Left forelimb (tissue), 1 donor: ENCODE measurements at regions not wholly inside any gene's neighbourhood (a gene's known extent, or its start where the extent isn't known, plus 50 kb on each side); places are given as distances from the start of the nearest gene placed in this dataset.

Experiments used
- DNase-seq: peaks from one replicate; pipeline ENCODE4 v3.0.0-alpha.2; 2018; ENCODE audit warnings: low spot score

- no peak for DNase-seq
Measured at GRCh38 chr12:111196532-111196931, 172.4 kb downstream of the PHETA1 start.

- DNase-seq = no peak
Measured at GRCh38 chr12:111195316-111195715, 173.6 kb downstream of the PHETA1 start.

GRCh38 chr12:111194703-111195051 is 174.2 kb downstream of the PHETA1 start:
- DNase-seq = no peak

GRCh38 chr12:111193977-111194702 is 174.8 kb downstream of the PHETA1 start:
- no peak for DNase-seq

- DNase-seq = no peak
Measured at GRCh38 chr12:111193496-111193895, 175.4 kb downstream of the PHETA1 start.

DNA sequence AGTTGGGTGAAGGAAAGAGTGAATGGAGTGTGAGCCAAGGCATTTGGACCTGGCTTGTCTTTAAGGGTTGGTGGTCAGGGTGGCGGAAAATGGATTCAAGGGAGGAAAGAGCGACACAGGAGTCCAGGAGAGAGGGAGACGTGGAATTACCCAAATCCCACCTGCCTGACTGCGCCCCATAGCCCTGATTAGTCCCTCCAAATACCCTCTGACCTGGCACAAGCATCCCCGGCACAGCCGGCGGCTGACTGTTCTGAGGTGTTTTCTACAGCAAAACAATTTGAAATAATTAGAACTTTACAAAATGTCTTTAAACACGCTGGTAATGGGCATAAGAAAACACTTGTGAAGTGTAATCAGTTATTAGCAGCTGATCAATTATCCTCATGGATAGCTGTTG is 175.8 kb downstream of the PHETA1 start:
- DNase-seq = no peak

DNA sequence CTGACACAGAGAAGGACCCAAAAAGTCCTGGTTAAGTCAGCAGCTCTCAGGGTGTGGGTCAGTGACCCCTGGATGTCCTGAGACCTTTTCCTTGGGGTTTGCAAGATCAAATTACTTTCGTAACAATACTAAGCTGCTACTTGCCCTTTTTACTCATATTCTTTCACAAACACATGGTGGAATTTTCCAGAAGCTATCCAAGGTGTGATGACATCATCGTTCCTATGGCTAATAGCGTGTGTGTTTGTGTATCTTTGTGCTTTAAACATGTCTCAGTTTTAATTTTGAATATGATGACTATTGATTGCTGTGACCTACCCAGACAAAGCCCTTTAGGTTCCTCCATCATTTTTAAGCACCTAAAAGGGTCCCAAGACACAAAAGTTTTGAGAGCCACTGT is 176.2 kb downstream of the PHETA1 start:
- no peak for DNase-seq

DNA sequence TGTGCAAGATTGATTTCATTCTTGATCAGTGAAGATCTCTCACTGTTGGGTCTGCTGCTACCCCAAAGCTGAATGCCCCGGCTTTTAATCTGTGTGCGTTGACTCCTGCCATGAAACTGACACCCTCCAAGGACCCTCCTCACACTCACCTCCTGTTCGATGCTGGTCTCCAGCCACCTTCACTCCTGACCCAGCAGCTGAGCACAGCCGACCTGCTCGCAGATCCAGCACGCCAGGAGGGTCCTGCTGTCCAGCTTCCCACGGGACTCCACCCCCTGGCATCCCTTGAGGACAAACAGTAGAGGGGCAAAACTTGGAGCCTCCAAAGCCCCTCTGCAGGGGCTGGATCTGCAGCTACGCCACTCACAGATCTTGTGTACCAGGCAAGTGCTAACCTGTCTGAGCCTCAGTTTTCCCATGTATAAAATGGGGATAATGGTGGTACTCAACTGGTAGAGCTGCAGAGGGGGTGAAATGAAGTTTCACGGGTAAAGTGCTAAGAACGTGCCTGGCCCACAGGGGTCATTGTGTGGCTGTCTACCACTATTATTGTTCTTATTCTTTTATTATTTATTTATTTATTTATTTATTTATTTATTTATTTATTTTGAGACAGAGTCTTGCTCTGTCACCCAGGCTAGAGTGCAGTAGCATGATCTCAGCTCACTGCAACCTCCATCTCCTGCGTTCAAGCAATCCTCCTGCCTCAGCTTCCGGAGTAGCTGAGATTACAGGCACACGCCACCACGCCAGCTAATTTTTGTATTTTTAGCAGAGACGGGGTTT is 178.0 kb downstream of the PHETA1 start:
- DNase-seq = no peak

DNA sequence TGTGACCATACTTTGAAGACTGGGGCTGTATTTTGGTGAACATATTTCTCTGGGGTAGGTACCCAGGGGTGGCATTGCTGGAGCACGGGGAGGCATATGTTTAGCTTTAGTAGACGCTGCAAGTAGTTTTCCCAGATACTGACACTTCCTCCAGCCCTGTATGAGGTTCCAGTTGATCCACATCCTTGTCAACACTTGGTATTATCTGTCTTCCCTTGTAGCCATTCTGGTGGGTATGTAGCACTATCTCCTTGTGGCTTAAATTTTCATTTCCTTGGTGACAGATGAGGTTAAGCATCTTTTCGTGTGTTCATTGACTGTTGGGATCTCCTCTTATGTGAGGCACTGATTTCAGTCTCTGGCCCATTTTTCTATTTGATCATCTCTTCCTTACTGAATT is 179.1 kb downstream of the PHETA1 start:
- DNase-seq = no peak

- DNase-seq = no peak
Measured at GRCh38 chr12:111188436-111188835, 180.5 kb downstream of the PHETA1 start.

DNA sequence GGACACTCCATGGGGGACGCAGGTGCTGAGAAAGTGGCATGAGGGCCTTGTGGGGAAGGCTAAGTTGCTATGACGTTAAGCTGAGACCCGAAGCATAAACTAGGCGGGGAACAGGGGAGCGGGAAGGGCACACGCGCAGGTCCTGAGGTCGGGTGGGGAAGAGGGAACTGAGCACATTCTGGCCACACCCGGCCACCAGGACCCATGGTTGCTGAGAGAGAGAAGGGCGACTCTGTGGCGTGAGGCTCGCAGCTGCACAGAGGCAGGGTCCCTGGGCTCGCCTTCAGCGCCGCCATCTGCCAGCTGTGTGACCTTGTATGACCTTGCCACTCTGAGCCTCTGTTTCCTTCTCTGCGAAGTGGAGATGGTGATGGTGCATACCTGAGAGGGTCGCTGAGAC is 182.5 kb downstream of the PHETA1 start:
- DNase-seq = no peak

DNA sequence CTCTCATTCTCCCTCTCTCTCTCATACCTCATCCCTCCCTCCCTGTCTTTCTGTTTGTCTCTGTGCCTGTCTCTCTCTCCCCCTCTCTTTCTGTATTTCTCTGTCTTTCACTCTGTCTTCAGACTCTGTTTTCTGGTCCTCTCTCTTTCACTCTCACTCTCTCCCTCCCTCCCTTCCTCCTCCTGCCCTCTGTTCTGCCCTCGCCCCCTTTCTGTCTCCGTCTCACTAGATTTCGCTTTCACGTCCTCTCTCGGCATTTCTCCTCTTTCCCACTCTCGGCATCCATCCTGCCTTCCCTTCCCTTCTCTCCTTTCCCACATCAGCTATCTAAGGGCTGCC is 183.0 kb downstream of the PHETA1 start:
- no peak for DNase-seq

DNA sequence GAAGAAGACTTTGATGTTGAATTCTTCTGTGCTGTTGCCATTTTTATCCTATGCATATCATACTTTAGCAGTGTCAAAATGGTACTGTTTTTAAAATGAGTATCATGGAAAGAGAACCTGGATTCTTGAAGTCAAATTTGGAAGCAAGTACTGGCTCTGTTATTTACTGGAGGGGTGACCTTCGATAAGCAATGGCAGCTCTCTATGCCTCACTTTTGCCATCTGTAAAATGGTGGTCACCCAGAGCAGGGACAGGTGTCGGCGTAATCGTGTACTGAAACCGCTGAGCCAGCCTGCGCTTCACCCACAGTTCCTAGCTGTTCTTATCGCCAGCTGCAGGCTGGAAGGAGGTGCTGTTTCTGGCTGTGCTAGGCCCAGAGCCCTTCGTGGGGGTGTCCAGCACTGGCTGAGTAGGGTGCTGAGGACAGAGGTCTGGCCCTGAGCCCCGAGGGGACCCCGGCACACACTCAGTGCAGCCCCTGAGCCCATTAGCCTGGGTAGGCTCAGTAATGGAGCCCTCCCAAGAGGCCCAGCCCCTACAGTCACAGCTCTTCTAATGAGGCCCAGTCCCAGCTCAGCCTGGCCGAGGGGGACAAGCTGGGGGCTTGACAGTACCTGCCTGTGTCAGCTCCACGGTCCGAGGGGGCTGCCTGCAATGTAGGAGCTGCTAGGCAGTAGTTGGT is 183.5 kb downstream of the PHETA1 start:
- no peak for DNase-seq

- no peak for DNase-seq
Measured at GRCh38 chr12:111184161-111184560, 184.7 kb downstream of the PHETA1 start.

DNA sequence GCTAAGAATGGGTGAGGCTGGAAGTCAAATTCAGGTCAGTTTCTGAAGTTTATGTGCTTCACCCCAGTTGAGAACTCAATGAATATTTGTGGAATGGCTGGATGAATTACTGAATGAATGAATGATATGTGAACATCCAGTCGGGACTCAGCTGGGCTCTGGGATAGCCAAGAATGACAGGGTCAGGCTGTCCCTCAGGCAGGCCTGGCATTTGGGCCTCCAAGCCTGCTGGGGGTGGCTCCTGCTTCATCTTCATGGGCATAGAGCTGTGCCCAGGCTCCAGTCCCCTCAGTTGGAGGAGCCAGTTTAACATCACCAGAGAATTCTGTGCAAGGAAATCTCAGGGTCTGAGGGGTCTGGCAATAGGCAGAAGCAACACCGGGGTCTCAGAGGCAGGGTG is 185.8 kb downstream of the PHETA1 start:
- no peak for DNase-seq

GRCh38 chr12:111182382-111182781 is 186.5 kb downstream of the PHETA1 start:
- no peak for DNase-seq

GRCh38 chr12:111181143-111181726 is 187.7 kb downstream of the PHETA1 start:
- peak; percentile 84 for DNase-seq

- DNase-seq = no peak
Measured at GRCh38 chr12:111180426-111181142, 188.3 kb downstream of the PHETA1 start.

- peak; percentile 74 for DNase-seq
Measured at GRCh38 chr12:111178181-111179081, 190.5 kb downstream of the PHETA1 start.

DNA sequence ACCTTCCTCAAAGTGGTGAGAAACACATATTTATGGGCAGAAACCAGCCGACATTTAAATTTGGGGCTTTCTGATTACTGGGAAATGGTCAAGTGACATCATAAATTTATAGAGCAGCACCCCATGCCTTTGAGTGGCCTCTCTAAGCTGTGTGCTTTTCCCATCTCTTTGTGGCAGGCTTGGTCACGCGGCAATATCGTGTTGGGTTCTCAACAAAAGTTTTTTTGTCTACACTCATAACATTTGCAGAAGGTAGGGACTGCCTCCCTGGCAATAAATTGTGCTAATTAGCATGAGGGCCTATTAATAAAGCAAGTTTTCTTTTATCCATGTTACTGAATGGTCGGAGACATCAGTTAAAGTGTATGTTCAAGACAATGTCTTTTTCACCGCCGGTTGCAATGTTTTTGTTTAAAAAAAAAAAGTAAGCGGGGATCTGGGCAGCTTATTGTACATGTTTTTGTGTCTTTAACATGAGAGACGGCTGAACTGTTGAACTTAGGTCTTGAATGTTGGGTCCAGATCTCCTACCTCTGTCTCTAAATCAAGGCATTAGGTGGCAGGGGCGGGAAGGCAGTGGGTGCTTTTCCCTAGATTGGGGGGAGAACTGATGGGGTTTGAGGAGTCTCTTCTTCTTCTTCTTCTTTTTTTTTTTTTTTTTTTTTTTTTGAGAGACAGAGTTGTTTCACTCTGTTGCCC is 193.3 kb downstream of the PHETA1 start:
- no peak for DNase-seq

DNA sequence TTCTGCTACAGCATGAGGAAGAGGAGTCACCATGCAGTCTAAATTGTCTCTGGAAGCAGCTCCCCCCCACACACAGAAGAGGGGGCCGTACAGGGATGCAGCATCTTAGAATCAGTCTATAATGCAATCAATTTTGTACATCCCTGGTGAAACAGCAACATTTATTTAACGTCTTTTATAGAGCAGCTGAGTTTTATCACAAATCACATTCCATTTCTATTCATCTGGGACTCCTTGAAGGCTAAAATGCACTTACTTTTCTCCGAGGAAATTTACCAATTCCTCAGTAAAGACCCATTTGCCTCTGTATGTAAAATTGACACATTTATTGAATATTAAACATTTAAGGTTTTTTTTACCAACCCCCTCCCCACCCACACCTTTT is 193.9 kb downstream of the PHETA1 start:
- DNase-seq = no peak
